NCI-H526 (cell line): ENCODE measurements at regions not wholly inside any gene's neighbourhood (a gene's known extent, or its start where the extent isn't known, plus 50 kb on each side); places are given as distances from the start of the nearest gene placed in this dataset.

Experiments
- DNase-seq, 2 experiments: peaks; one replicate each; lab custom pipeline; 2025; lab: John Stamatoyannopoulos, UW

- peak in 1 of 2 experiments; percentile 10 for DNase-seq
Observed at GRCh38 chr15:27619204-27619603, 479.9 kb downstream of the OCA2 start.

- no peak for DNase-seq
Observed at GRCh38 chr15:27617013-27617412, 482.1 kb downstream of the OCA2 start.

- DNase-seq = no peak
Observed at GRCh38 chr15:27608248-27608647, 490.9 kb downstream of the OCA2 start.

GRCh38 chr15:27601239-27601960 is 497.7 kb downstream of the OCA2 start:
- peak; percentile 5 to 33 for DNase-seq

GRCh38 chr15:27599034-27599433 is 500.1 kb downstream of the OCA2 start:
- no peak for DNase-seq

GRCh38 chr15:27598251-27599009 is 500.7 kb downstream of the OCA2 start:
- no peak for DNase-seq

GRCh38 chr15:27595211-27595610 is 503.9 kb downstream of the OCA2 start:
- DNase-seq = no peak

- DNase-seq = no peak
Observed at GRCh38 chr15:27592036-27592760, 506.9 kb downstream of the OCA2 start.
